CD4-positive, alpha-beta T cell treated with Interleukin-1 beta for 1 hour (primary cell): ENCODE measurements at regions not wholly inside any gene's neighbourhood (a gene's known extent, or its start where the extent isn't known, plus 50 kb on each side); places are given as distances from the start of the nearest gene placed in this dataset.

Source experiments
- DNase-seq, 2 donors: peaks; one replicate each; pipeline ENCODE4 v3.0.0-alpha.2; 2020 to 2022

DNA sequence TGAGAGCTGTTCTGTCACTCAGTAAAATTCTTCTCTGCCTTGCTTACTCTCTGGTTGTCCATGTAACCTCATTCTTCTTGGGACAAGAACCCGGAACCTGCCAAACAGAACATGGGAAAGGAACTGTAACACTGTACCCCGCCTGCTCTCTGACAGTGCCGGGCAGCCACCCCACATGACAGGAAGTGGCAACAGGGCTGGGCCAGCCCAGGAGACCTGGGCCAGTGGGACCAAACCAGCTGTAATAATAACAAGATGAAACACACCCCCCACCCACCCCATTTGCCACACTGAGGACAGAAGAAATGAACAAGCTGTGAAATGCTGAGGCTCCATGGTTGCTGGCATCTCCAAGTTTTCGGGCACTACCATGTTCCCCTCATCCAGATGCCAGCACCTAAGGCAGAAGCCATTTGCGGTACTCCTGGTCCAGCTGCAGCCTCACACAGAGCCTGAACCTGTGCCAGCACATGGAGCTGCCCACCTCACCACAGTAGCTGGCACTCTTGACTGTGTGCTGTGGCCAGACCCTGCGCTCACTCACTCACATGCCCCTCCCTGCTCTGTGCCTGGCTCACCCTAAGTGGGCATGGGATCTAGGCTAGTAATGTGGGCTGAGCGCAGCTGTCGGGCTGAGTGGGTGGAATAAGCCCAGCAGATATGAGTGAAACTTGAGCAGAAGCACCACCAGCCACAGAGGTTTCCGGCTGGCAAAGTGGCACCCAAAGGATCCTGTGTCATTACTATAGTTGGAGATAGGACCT is 126.2 kb upstream of the UGT8 start:
- no peak for DNase-seq

DNA sequence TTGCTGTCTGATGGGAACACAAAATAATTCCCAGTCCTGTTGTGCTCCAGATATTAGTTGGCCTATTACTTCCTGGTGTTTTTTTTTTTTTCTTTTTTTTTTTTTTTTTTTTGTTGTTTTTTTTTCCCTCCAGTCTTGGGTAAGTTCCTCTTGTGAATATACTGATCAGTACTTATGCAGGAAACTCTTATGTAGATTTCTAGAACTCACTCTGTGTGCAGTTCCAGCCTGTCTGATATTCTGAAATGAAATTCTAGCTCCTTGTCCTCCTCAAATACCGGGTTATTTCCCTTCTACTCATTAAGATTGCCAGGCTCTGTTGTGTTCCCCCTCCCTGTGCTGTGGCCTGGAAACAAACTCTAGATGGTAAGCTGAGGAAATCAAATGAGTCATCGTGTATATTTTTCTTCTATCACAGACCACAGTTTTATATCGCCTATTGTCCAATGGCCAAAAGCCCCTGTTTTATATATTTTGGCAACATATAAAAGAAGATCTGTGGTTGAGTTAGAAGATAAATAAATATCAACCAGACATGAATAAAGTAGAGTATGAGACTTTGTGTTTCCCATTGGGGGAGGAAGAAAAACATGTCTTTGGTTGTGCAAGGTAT is 124.3 kb upstream of the UGT8 start:
- DNase-seq = no peak

DNA sequence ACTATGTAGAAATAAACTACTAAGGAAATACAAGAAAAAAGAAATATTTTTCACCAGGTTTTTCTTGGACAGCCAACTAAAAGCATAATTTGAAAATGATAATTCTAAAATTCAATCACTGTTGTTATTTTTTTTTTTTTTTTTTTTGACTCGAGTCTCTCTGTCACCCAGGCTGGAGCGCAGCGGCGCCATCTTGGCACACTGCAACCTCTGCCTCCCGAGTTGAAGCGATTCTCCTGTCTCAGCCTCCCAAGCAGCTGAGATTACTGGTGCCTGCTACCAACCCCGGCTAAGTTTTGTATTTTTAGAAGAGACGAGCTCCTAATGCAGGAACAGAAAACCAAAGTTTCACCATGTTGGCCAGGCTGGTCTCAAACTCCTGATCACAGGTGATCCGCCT is 122.3 kb upstream of the UGT8 start:
- DNase-seq = no peak

- DNase-seq = no peak
Measured at GRCh38 chr4:114479595-114479994, 119.0 kb upstream of the UGT8 start.

GRCh38 chr4:114481856-114482255 is 116.8 kb upstream of the UGT8 start:
- DNase-seq = no peak

DNA sequence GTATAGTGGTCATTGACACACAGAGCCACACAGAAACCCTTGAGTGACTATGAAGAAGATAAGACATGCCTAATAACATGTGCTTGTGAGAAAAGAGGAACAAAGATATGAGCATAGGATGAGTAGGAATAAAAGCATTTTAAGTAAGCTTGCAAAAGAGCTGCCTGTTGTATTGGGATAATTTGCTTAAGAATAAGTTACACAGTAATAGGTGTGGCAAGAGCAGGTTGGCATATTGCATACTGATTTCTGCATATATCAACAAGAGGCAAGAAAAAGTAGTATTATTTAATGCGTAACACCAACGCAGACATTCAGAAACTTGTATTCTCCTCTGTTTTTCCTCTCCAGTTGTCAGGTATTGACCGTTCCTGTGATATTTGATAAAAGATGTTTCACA is 111.5 kb upstream of the UGT8 start:
- DNase-seq = no peak

GRCh38 chr4:114488301-114488982 is 110.2 kb upstream of the UGT8 start:
- no peak for DNase-seq

DNA sequence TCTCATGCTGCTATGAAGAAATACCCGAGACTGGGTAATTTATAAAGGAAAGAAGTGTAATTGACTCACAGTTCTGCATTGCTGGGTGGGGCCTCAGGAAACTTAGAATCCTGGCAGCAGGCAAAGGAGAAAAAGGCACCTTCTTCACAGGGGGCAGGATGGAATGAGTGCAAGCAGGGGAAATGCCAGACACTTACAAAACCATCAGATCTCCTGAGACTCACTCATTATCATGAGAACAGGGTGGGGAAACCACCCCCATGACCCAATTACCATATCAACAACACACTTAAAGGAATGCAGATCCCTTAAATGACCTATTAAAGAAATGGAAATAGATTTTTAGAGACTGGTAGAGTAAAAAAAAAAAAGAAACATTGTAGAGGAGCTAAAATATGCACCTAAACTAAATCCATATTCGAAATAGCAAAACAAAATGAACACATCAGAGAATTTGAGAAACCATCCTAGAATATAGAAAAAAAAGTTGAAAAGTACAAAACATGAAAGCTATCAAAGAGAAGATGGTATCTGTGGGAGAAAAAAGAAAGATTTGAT is 104.3 kb upstream of the UGT8 start:
- no peak for DNase-seq

DNA sequence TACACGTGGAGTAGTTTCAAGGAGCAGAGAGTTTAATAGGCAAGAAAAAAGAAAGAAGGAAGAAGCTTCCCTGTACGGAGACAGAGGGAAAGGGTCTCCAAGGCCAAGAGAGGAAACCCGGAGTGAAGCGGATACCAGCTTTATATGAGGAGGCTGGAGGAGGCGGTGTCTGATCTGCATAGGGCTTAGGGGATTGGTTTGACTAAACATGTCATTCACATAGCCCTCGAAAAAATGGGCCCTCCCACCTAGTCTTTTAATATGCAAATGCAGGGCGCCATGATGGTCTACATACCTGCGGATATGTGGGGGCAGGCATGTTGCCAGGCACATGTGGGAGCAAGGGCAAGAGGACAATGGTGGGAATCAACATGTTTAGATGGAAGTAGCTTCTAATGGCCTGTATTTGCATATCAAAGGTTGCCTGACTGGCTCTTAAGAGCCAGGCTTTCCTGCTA is 103.1 kb upstream of the UGT8 start:
- no peak for DNase-seq

DNA sequence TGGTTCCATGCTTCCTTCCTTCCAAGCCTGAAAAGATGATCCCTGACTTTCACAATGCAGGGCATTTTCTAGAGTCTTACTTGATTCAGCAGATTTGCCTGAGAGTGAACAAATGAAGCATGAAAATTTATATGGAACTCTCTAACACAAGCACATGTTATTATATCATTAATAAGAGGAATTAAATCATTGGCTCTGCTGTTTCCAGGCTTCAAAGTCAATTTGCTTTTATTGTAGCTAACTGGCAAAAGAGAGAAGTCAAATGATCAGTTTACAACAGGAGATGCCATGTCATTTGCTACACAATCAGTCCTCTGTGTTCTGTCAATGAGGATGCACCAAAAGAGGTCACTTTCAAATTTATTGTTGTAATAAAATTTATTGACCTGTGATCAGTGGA is 101.5 kb upstream of the UGT8 start:
- no peak for DNase-seq

DNA sequence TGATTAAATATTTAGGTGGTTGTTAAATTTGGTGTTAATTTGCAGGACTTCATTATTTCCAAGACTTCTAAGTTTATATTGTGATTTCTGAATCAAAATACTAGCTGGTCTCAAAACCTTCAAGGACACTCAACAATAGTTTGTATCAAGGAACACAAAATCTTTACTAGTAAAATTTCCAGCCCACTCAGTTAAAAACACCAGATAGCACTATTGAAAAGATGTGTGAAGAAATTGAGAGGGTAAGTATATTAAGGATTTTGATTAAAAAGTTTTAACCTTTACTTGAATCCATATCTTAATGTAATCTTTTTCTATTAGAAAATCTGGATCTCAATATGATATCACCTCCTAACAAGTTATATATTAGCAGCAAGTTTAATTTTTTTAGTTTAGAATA is 89.3 kb upstream of the UGT8 start:
- no peak for DNase-seq

GRCh38 chr4:114512595-114513295 is 85.9 kb upstream of the UGT8 start:
- DNase-seq = no peak

GRCh38 chr4:114519368-114519767 is 79.2 kb upstream of the UGT8 start:
- DNase-seq = no peak

DNA sequence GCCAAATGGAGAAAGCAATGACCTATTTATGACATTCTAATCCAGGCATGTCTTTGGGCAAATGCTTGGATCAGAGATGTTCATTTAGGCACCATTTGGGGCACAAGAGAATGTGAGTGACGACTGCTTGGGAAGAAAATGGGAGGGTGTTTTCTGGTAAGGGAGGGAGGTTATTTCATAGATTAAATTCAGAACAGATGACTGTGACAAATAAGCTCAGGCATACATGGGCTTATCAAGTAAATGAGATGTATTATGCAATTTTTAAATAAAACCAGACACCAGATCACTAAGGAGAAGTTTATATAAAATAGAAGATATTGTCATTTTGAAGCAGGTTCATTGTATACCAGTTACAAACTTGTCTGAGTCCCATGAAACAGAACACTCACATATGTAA is 71.4 kb upstream of the UGT8 start:
- no peak for DNase-seq

DNA sequence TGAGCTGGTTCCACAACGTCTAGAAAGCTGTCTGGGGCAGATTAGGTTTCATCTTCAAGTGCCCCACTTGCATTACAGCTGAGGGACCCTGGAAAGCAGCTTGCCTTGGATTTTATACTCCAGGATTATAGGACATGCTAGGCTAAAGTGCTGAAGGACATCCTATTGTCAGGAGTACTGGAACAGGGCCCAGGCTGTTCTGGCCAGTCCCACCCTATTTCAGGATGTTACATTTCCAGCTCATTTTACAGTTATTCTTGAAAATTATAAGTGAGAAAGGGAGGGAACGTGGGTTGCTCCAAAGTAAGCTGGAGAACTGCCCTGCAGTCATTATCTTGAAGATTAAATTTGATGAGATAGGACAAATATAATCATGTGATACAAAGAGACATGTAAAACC is 71.0 kb upstream of the UGT8 start:
- DNase-seq = no peak

GRCh38 chr4:114535725-114536124 is 62.9 kb upstream of the UGT8 start:
- DNase-seq = no peak

DNA sequence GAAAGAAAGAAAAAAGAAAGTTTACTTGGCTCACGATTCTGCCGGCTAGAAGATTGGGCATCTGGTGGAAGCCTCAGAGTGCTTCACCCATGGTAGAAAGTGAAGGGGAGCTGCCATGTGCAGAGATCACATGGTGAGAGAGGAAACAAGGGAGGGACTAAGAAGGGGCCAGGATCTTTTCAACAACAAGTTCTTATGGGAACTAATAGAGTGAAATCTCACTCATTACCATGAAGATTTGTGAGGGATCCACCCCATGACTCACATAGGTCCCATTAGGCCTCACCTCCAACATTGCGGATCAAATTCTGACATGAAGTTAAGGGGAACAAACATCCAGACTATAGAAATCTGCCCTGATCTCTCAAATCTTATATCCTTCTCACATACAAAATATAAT is 61.3 kb upstream of the UGT8 start:
- no peak for DNase-seq

GRCh38 chr4:114538012-114538617 is 60.5 kb upstream of the UGT8 start:
- DNase-seq = no peak

GRCh38 chr4:114539985-114540384 is 58.6 kb upstream of the UGT8 start:
- DNase-seq = no peak

- no peak for DNase-seq
Measured at GRCh38 chr4:114547340-114548134, 51.1 kb upstream of the UGT8 start.
